ENCODE measurements at regions not wholly inside any gene's neighbourhood (a gene's known extent, or its start where the extent isn't known, plus 50 kb on each side); places are given as distances from the start of the nearest gene placed in this dataset.

GRCh38 chr14:38073641-38074040 lies 134.1 kb upstream of the SSTR1 start:
- no peak overlapping the region for H3K27ac Mint-ChIP-seq
- H3K4me1 ChIP-seq (ENCODE audit: control insufficient read depth, insufficient read depth, low read length) = no peaks in the 10 kb centered on the region
- H3K4me3 ChIP-seq (ENCODE audit: low read length) = no peak overlapping the region
- peaks cover 13% of the 10 kb centered on the region for H3K4me1 Mint-ChIP-seq
- 95 to 100% methylated on average over 1 to 4 of the region's 4 CpGs for WGBS, 2 experiments (ENCODE audit: insufficient coverage in 1 of 2, insufficient read length in 1 of 2)
- peaks cover 7% of the 10 kb centered on the region for H3K36me3 Mint-ChIP-seq (ENCODE audit: low read depth)
- no peak overlapping the region for H3K4me3 Mint-ChIP-seq
- TF ChIP-seq CTCF (conservative IDR thresholded peaks at IDR 0.05) = no peak
- DNase-seq = no peak
- H3K27me3 ChIP-seq (ENCODE audit: control insufficient read depth, insufficient read depth, low read length, poor library complexity, severe bottlenecking) = no peaks in the 10 kb centered on the region
- no peak overlapping the region for H3K9ac ChIP-seq (ENCODE audit: extremely low read depth, low read length, poor library complexity, severe bottlenecking)
- H3K27me3 Mint-ChIP-seq (ENCODE audit: insufficient read depth) = no peaks in the 10 kb centered on the region
- no peak overlapping the region for H3K27ac ChIP-seq (ENCODE audit: low read depth, low read length)
- H3K36me3 ChIP-seq (ENCODE audit: control insufficient read depth, insufficient read depth, low read length) = no peaks in the 10 kb centered on the region
- H3K9me3 ChIP-seq (ENCODE audit: control insufficient read depth, low read length) = no peaks in the 10 kb centered on the region
- peaks cover 9% of the 10 kb centered on the region for H3K9me3 Mint-ChIP-seq

- H3K4me1 ChIP-seq (ENCODE audit: control insufficient read depth, insufficient read depth, low read length) = no peaks in the 10 kb centered on the region
- DNase-seq = no peak
- no peak overlapping the region for H3K4me3 ChIP-seq (ENCODE audit: low read length)
- TF ChIP-seq CTCF (conservative IDR thresholded peaks at IDR 0.05) = no peak
- no peak overlapping the region for H3K4me3 Mint-ChIP-seq
- peaks cover 15% of the 10 kb centered on the region for H3K4me1 Mint-ChIP-seq
- peaks cover 9% of the 10 kb centered on the region for H3K9me3 Mint-ChIP-seq
- no peak overlapping the region for H3K9ac ChIP-seq (ENCODE audit: extremely low read depth, low read length, poor library complexity, severe bottlenecking)
- H3K27me3 Mint-ChIP-seq (ENCODE audit: insufficient read depth) = no peaks in the 10 kb centered on the region
- no peaks in the 10 kb centered on the region for H3K27me3 ChIP-seq (ENCODE audit: control insufficient read depth, insufficient read depth, low read length, poor library complexity, severe bottlenecking)
- H3K36me3 ChIP-seq (ENCODE audit: control insufficient read depth, insufficient read depth, low read length) = no peaks in the 10 kb centered on the region
- H3K27ac Mint-ChIP-seq = no peak overlapping the region
- no peaks in the 10 kb centered on the region for H3K9me3 ChIP-seq (ENCODE audit: control insufficient read depth, low read length)
- peaks cover 7% of the 10 kb centered on the region for H3K36me3 Mint-ChIP-seq (ENCODE audit: low read depth)
- WGBS, 2 experiments (ENCODE audit: insufficient coverage in 1 of 2, insufficient read length in 1 of 2) = 83 to 85% methylated on average over 1 of the region's 1 CpG
- no peak overlapping the region for H3K27ac ChIP-seq (ENCODE audit: low read depth, low read length)
Measured at GRCh38 chr14:38074081-38074480, 133.6 kb upstream of the SSTR1 start.

GRCh38 chr14:38074754-38075153 lies 132.9 kb upstream of the SSTR1 start:
- peaks cover 7% of the 10 kb centered on the region for H3K36me3 Mint-ChIP-seq (ENCODE audit: low read depth)
- H3K36me3 ChIP-seq (ENCODE audit: control insufficient read depth, insufficient read depth, low read length) = no peaks in the 10 kb centered on the region
- no peaks in the 10 kb centered on the region for H3K27me3 ChIP-seq (ENCODE audit: control insufficient read depth, insufficient read depth, low read length, poor library complexity, severe bottlenecking)
- H3K4me1 Mint-ChIP-seq = peaks cover 15% of the 10 kb centered on the region
- no peaks in the 10 kb centered on the region for H3K9me3 ChIP-seq (ENCODE audit: control insufficient read depth, low read length)
- H3K9me3 Mint-ChIP-seq = peaks cover 9% of the 10 kb centered on the region
- no peaks in the 10 kb centered on the region for H3K27me3 Mint-ChIP-seq (ENCODE audit: insufficient read depth)
- DNase-seq = no peak
- H3K27ac ChIP-seq (ENCODE audit: low read depth, low read length) = no peak overlapping the region
- no peak overlapping the region for H3K9ac ChIP-seq (ENCODE audit: extremely low read depth, low read length, poor library complexity, severe bottlenecking)
- H3K4me3 Mint-ChIP-seq = no peak overlapping the region
- no peak overlapping the region for H3K4me3 ChIP-seq (ENCODE audit: low read length)
- H3K27ac Mint-ChIP-seq = no peak overlapping the region
- WGBS, 2 experiments (ENCODE audit: insufficient coverage in 1 of 2, insufficient read length in 1 of 2) = 80 to 91% methylated on average over 2 of the region's 2 CpGs
- no peaks in the 10 kb centered on the region for H3K4me1 ChIP-seq (ENCODE audit: control insufficient read depth, insufficient read depth, low read length)
- no peak for TF ChIP-seq CTCF (conservative IDR thresholded peaks at IDR 0.05)
